A549 (cell line): ENCODE measurements at regions not wholly inside any gene's neighbourhood (a gene's known extent, or its start where the extent isn't known, plus 50 kb on each side); places are given as distances from the start of the nearest gene placed in this dataset.

Source experiments
- CEBPB ChIP-seq, 2 experiments: fragments of >200 bp in 1 of 2; sonication (Bioruptor Twin) in 1 of 2; formaldehyde crosslinking in 1 of 2; IDR thresholded peaks; 2 replicates each; pipeline ENCODE4 v1.6.1; 2012 to 2016
- FOSL2 ChIP-seq, 2 experiments: fragments of 450-650 bp in 1 of 2; fragments of >200 bp in 1 of 2; sonication (Bioruptor Twin) in 1 of 2; formaldehyde crosslinking; IDR thresholded peaks; 2 replicates each; pipeline versions ENCODE4 v1.5.0 to v1.6.1; 2016 to 2020; ENCODE audit warnings: mild to moderate bottlenecking in 1 of 2, moderate library complexity in 1 of 2
- KDM5A ChIP-seq: fragments of 200-600 bp; sonication (generic); IDR thresholded peaks from 2 replicates; pipeline ENCODE4 v1.6.1; 2016; ENCODE audit warnings: antibody characterized with exemption, mild to moderate bottlenecking
- POLR2A ChIP-seq: IDR thresholded peaks from 2 replicates; pipeline ENCODE4 v1.6.1; 2012; ENCODE audit warnings: mild to moderate bottlenecking, low read length
- RAD21 ChIP-seq, 2 experiments: fragments of >200 bp in 1 of 2; sonication (Bioruptor Twin) in 1 of 2; formaldehyde crosslinking in 1 of 2; IDR thresholded peaks in 1 of 2; conservative IDR thresholded peaks in 1 of 2; 2 replicates in 1 of 2; 3 replicates in 1 of 2; pipeline ENCODE4 v1.6.1; 2012 to 2018; ENCODE audit warnings: inconsistent platforms in 1 of 2
- ZC3H11A ChIP-seq: fragments of 450-650 bp; IDR thresholded peaks from 2 replicates; pipeline ENCODE4 v1.6.1; 2014; ENCODE audit warnings: antibody characterized with exemption, mild to moderate bottlenecking
- TF ChIP-seq, protein P1 (sequence below): fragments of >200 bp; sonication (Bioruptor Twin); formaldehyde crosslinking; IDR thresholded peaks from 3 replicates; pipeline ENCODE4 v1.5.1; 2016

DNA sequence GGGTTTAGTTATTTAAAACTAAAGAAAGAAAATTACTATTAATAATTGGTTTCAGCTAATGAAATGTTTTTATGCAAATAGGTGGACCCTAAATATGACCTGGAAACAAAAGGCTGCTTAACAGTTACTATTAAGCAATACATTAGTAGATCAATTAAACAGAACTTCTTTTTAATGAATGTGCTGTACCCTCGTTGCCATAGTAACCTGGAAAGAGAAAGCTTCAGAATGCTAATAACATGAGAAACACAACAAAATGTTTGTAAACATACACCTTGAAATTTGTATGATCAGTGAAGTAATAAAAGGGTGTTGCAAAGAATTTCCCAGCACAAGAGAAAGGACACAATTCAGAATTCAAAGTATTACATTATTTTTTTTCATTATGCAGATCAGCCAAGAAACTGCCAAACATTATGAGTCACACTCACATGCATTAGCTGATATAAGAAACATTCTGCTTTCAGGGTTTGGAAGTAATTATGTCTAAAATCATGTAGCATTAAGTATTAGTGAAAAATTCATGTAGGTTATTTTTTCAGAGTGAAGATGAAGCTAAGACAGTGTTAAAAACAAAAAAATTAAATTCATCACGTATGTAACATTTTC is 348.3 kb downstream of the ISL1 start:
- TF ChIP-seq, protein P1, sequence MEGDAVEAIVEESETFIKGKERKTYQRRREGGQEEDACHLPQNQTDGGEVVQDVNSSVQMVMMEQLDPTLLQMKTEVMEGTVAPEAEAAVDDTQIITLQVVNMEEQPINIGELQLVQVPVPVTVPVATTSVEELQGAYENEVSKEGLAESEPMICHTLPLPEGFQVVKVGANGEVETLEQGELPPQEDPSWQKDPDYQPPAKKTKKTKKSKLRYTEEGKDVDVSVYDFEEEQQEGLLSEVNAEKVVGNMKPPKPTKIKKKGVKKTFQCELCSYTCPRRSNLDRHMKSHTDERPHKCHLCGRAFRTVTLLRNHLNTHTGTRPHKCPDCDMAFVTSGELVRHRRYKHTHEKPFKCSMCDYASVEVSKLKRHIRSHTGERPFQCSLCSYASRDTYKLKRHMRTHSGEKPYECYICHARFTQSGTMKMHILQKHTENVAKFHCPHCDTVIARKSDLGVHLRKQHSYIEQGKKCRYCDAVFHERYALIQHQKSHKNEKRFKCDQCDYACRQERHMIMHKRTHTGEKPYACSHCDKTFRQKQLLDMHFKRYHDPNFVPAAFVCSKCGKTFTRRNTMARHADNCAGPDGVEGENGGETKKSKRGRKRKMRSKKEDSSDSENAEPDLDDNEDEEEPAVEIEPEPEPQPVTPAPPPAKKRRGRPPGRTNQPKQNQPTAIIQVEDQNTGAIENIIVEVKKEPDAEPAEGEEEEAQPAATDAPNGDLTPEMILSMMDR = no peak
- TF ChIP-seq KDM5A = no peak
- TF ChIP-seq POLR2A = no peak
- no peak for TF ChIP-seq CEBPB (IDR thresholded peaks at IDR 0.05)
- TF ChIP-seq RAD21 (conservative IDR thresholded peaks at IDR 0.05 in 1 of 2, IDR thresholded peaks at IDR 0.05 in 1 of 2) = no peak
- no peak for TF ChIP-seq ZC3H11A
- TF ChIP-seq FOSL2 (IDR thresholded peaks at IDR 0.05) = no peak
- TF ChIP-seq FOSL2 (CRISPR knock-in tag; IDR thresholded peaks at IDR 0.05) = no peak
